ENCODE measurements at regions not wholly inside any gene's neighbourhood (a gene's known extent, or its start where the extent isn't known, plus 50 kb on each side); places are given as distances from the start of the nearest gene placed in this dataset.

DNA sequence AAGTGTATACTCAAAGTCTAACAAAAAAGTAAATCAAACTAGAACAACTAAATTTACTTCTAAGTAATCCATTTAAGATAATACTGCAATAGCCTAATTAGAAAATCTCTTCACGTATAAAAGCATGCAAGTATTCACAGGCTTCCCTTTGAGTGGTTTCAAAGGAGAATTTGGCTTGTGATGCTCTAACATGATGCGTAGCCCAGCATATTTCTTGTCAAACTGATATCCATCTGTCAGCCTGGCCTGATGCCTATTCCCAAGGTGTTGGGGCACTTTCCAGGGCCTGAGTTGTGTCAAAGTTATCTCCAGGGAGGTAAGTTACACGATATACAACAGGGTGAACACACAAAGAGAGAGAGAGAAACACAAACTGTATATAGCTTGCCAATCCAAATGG, 287.0 kb upstream of the MAGEB18 start:
- no peak for DNase-seq (ENCODE audit: low spot score in 2 of 2, unreplicated experiment in 2 of 2)
- H3K36me3 Mint-ChIP-seq, result no peaks in the 10 kb centered on the region
- no peak overlapping the region for H3K4me3 Mint-ChIP-seq
- TF ChIP-seq, protein P1, sequence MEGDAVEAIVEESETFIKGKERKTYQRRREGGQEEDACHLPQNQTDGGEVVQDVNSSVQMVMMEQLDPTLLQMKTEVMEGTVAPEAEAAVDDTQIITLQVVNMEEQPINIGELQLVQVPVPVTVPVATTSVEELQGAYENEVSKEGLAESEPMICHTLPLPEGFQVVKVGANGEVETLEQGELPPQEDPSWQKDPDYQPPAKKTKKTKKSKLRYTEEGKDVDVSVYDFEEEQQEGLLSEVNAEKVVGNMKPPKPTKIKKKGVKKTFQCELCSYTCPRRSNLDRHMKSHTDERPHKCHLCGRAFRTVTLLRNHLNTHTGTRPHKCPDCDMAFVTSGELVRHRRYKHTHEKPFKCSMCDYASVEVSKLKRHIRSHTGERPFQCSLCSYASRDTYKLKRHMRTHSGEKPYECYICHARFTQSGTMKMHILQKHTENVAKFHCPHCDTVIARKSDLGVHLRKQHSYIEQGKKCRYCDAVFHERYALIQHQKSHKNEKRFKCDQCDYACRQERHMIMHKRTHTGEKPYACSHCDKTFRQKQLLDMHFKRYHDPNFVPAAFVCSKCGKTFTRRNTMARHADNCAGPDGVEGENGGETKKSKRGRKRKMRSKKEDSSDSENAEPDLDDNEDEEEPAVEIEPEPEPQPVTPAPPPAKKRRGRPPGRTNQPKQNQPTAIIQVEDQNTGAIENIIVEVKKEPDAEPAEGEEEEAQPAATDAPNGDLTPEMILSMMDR (IDR thresholded peaks at IDR 0.05; ENCODE audit: unreplicated experiment), result no peak
- no peaks in the 10 kb centered on the region for H3K4me1 Mint-ChIP-seq
- peaks cover 1% of the 10 kb centered on the region for H3K27me3 Mint-ChIP-seq (ENCODE audit: low read depth)
- peaks cover 28% of the 10 kb centered on the region for H3K9me3 Mint-ChIP-seq
- no peak overlapping the region for H3K27ac Mint-ChIP-seq

DNA sequence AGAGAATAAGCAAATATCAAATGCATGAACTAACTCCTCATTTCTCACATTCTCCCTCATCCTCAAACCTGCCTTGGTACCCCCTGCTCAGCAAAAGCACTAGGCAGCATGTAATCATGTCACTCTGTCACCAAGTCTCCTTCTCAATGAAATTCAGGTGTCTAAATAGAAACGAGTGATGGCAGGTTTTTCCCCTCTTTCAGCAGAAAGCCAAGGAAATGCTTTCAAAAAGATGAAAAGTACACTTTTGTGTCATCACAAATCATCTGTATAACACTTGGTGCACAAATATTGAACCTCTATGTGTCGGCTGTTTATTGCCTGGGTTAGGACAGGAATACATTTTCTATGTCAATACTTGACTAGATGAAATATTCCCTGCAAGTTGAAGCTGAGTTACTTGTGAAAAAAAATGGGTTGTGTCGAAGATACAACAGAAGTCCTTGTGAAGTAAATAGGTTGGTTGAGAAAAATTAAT, 285.1 kb upstream of the MAGEB18 start:
- H3K36me3 Mint-ChIP-seq, result no peaks in the 10 kb centered on the region
- TF ChIP-seq, protein P1 (IDR thresholded peaks at IDR 0.05; ENCODE audit: unreplicated experiment), result no peak
- no peak overlapping the region for H3K27ac Mint-ChIP-seq
- H3K4me3 Mint-ChIP-seq, result no peak overlapping the region
- peaks cover 23% of the 10 kb centered on the region for H3K9me3 Mint-ChIP-seq
- H3K4me1 Mint-ChIP-seq, result no peaks in the 10 kb centered on the region
- no peak for DNase-seq (ENCODE audit: low spot score in 2 of 2, unreplicated experiment in 2 of 2)
- H3K27me3 Mint-ChIP-seq (ENCODE audit: low read depth), result peaks cover 6% of the 10 kb centered on the region

DNA sequence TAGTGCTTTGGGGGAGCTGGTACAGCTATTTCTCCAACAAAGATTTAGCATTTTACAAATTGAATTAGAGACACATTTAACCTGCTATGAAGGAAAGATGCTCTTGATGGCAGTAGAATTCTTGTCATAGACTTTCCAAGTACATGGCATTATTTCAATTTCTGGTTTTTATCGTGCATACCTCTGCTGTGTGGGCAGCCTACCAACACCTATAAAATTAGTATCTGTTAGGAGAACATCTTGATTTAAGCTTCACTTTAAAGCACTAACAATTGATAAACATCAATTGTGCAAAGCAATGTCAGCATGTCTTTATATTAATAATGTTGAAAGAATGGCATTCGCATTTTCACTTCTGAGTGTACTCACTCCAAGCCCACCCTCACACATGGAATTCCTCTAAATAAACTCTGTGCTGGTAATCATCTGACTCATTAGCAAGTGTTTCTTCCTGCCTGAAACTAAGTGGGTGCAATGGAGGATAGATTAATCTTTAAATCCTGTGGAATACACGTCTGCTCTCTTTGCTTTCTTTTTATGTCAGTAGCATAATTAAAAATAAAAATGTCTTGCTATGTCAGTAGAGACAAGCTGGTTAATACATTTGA, 279.8 kb upstream of the MAGEB18 start:
- Mint-ChIP-seq H3K27ac (no peak overlapping the region), H3K36me3 (no peaks in the 10 kb centered on the region), H3K4me3 (no peak overlapping the region), H3K9me3 (peaks cover 42% of the 10 kb centered on the region), H3K4me1 (peaks cover 2% of the 10 kb centered on the region), H3K27me3 (ENCODE audit: low read depth) (peaks cover 4% of the 10 kb centered on the region)
- no peak for DNase-seq (ENCODE audit: low spot score in 2 of 2, unreplicated experiment in 2 of 2)
- TF ChIP-seq, protein P1 (IDR thresholded peaks at IDR 0.05; ENCODE audit: unreplicated experiment), result no peak

DNA sequence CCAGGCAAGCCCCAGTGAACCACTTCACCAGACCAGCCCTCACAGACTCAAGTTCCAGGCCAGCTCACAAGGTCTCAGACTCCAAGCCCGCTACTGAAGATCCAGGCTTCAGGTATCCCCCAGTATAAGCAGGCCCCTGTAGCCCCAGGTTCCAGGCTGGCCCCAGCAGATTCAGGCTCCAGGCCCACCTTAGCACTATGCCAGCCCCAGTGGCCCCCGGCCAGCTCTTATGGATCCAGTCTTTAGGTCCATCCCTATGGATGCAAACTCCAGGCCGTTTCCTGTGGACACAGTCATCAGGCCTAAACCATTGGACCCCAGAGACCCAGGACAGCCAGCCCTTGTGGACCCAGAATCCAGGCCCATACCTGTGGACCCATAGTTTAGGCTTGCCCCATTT, 277.8 kb upstream of the MAGEB18 start:
- Mint-ChIP-seq H3K27ac (no peak overlapping the region), H3K4me1 (peaks cover 2% of the 10 kb centered on the region), H3K4me3 (no peak overlapping the region), H3K36me3 (no peaks in the 10 kb centered on the region), H3K9me3 (peaks cover 44% of the 10 kb centered on the region), H3K27me3 (ENCODE audit: low read depth) (peaks cover 4% of the 10 kb centered on the region)
- DNase-seq (ENCODE audit: low spot score in 2 of 2, unreplicated experiment in 2 of 2), result no peak
- TF ChIP-seq, protein P1 (IDR thresholded peaks at IDR 0.05; ENCODE audit: unreplicated experiment), result no peak

DNA sequence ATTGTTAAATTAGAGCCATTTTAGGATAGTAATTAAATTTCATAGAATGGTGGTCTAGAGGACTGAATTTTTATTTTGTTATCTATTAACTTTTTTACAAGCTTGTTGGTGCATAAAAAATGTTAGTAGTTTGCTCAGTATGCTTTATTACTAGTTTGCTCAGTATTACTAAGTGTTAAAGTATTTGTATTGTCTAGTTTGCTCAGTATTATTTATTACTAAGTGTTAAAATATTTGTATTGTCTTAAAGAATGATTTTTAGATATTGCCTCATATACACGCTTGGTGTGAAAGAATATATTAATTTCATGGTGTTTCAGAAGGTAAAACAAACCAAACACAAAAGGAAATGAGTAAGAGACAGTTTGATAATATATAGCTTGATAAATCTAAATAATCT, 268.4 kb upstream of the MAGEB18 start:
- DNase-seq (ENCODE audit: low spot score in 2 of 2, unreplicated experiment in 2 of 2), result no peak
- H3K27ac Mint-ChIP-seq, result no peak overlapping the region
- no peak overlapping the region for H3K4me3 Mint-ChIP-seq
- TF ChIP-seq, protein P1 (IDR thresholded peaks at IDR 0.05; ENCODE audit: unreplicated experiment), result no peak
- peaks cover 48% of the 10 kb centered on the region for H3K9me3 Mint-ChIP-seq
- H3K36me3 Mint-ChIP-seq, result no peaks in the 10 kb centered on the region
- H3K4me1 Mint-ChIP-seq, result peaks cover 3% of the 10 kb centered on the region
- H3K27me3 Mint-ChIP-seq (ENCODE audit: low read depth), result no peaks in the 10 kb centered on the region

All from mesothelial cell of epicardium (in vitro differentiated cells).